Stomach (tissue), 8 donors: ENCODE measurements at regions not wholly inside any gene's neighbourhood (a gene's known extent, or its start where the extent isn't known, plus 50 kb on each side); places are given as distances from the start of the nearest gene placed in this dataset.

Experiments
- DNase-seq, 2 donors: peaks; one replicate each; pipeline versions ENCODE4 v3.0.0 to v3.0.0-alpha.2; 2013 to 2019
- H3K27ac ChIP-seq, 5 donors: fragments of 200-600 bp in 4 of 5; sonication (generic) in 4 of 5; one replicate each; pipeline ENCODE4 v1.5.1; 2013 to 2019; ENCODE audit warnings: mild to moderate bottlenecking in 1 of 5, moderate library complexity in 1 of 5
- H3K27me3 ChIP-seq, 3 donors: fragments of 200-600 bp; sonication (generic); one replicate each; pipeline ENCODE4 v1.5.1; 2017 to 2019; ENCODE audit warnings: mixed run types in 1 of 3
- H3K36me3 ChIP-seq, 4 donors: fragments of 200-600 bp; sonication (generic); 1 replicate in 3 of 4; 2 replicates in 1 of 4; pipeline ENCODE4 v1.5.1; 2016 to 2019
- H3K4me1 ChIP-seq, 4 donors: fragments of 200-600 bp; sonication (generic); one replicate each; pipeline ENCODE4 v1.5.1; 2016 to 2019
- H3K4me3 ChIP-seq, 4 donors: fragments of 200-600 bp; sonication (generic) in 3 of 4; one replicate each; pipeline ENCODE4 v1.5.1; 2016 to 2019; ENCODE audit warnings: mild to moderate bottlenecking in 1 of 4
- H3K9me3 ChIP-seq, 4 donors: fragments of 200-600 bp; sonication (generic); one replicate each; pipeline ENCODE4 v1.5.1; 2016 to 2019
- CTCF ChIP-seq, 7 experiments: fragments of 450-650 bp in 4 of 7; fragments of 200-600 bp in 3 of 7; sonication (generic) in 3 of 7; IDR thresholded peaks; one replicate each; pipeline ENCODE4 v1.5.1; 2016 to 2019; ENCODE audit warnings: antibody characterized with exemption in 7 of 7, control low read depth in 2 of 7, mild to moderate bottlenecking in 1 of 7
- EP300 ChIP-seq: sonication (generic); formaldehyde crosslinking; IDR thresholded peaks from one replicate; pipeline ENCODE4 v1.6.1; 2017; ENCODE audit warnings: antibody characterized with exemption
- POLR2A ChIP-seq, 4 donors: fragments of 450-650 bp; IDR thresholded peaks; one replicate each; pipeline ENCODE4 v1.6.1; 2016; ENCODE audit warnings: antibody characterized with exemption in 4 of 4, control low read depth in 2 of 4, mild to moderate bottlenecking in 1 of 4, moderate library complexity in 1 of 4
- POLR2AphosphoS5 ChIP-seq, 3 donors: sonication (generic); formaldehyde crosslinking; IDR thresholded peaks; one replicate each; pipeline ENCODE4 v1.6.1; 2016; ENCODE audit warnings: antibody characterized with exemption in 3 of 3
- WGBS, 5 donors: extraction: QIAGEN DNeasy Blood & Tissue Kit in 3 of 5; methylation state at CpG; one replicate each; pipeline versions ENCODE4 v1.1.5 to v1.1.7; 2013 to 2018; 5-methylcytosine and 5-hydroxymethylcytosine counted together
- intact Hi-C: fragments of 100-400 bp; cut with DNase I; formaldehyde crosslinking; loops from one replicate; pipeline ENCODE4 v1.15.1; 2023; ENCODE audit warnings: low total_unique reads
- donor health status: healthy with polysubstance abuse.
- donor health status: Bipolar disorder and iron deficiency.
- donor health status: healthy.

DNA sequence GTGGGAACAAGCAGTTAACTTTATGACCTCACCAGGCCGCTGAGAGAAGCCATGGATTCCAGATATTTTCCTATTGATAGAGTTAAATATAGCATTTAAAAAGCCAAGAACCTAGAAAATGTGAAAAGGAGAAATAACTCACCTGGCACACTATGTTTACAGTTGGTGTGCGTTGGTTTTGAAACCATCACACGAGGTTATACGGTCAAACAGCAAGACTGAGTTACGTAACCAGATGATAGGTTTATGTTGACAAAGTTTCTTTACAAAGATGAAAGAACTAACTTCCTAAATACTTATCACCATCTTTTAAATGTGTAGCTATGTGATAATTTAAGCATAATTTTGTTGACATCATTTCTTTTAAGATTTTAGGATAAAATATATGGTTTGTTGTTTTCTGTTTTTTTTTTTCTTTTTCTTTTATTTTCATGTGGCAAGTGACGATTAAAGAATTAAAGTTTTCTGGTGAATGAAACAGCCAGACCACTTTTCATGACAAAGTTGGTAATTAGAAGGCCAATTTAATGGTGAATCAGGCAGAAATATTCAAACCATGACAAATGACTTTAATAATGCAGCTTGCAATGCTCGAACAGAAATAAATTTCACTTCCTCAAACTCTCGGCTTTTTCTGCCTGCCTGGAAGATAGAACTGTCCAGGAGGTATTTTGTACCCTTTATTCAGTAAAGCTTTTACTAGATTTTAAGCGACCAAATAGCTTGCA is 339.1 kb upstream of the OBI1 start:
- H3K27me3 ChIP-seq: no peaks in the 10 kb centered on the region
- no peak for TF ChIP-seq POLR2A (IDR thresholded peaks at IDR 0.05)
- no peak for TF ChIP-seq CTCF (IDR thresholded peaks at IDR 0.05)
- TF ChIP-seq POLR2AphosphoS5 (IDR thresholded peaks at IDR 0.05): no peak
- TF ChIP-seq EP300: no peak
- intact Hi-C loops: no loop called here
- no peaks in the 10 kb centered on the region for H3K36me3 ChIP-seq
- 65 to 74% (median 72%) methylated on average over 9 of the region's 9 CpGs for WGBS, 5 donors
- no peaks in the 10 kb centered on the region for H3K4me1 ChIP-seq
- no peaks in the 10 kb centered on the region for H3K9me3 ChIP-seq
- H3K4me3 ChIP-seq: no peak overlapping the region
- H3K27ac ChIP-seq: no peak overlapping the region
- no peak for DNase-seq

DNA sequence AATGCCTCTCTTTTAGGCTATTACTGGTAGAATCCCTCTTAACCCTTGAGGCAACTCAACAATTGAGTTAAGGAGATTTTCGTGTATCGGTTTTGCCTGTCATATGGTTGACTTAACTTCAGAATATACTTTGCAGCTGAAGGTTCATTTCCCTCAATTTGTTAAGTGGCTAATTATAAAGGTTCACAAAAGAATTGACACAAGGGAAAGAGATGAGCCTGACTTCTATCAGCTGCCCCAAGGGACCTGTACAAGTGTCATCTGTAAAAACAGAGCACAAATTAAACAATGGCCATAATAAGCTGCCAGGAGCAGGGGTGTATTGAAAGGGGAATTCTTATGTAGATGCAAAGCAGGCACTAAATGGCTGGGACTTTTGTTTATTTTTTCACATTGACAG is 334.8 kb upstream of the OBI1 start:
- WGBS, 5 donors: 66 to 78% (median 74%) methylated on average over 2 of the region's 2 CpGs
- no peak for DNase-seq
- Histone ChIP-seq H3K4me1 (no peaks in the 10 kb centered on the region), H3K4me3 (no peak overlapping the region), H3K36me3 (no peaks in the 10 kb centered on the region), H3K9me3 (peaks cover 0 to 7% (median 0%) of the 10 kb centered on the region in 4 donors), H3K27ac (no peak overlapping the region), H3K27me3 (no peaks in the 10 kb centered on the region)
- intact Hi-C loops: no loop called here
- TF ChIP-seq CTCF (IDR thresholded peaks at IDR 0.05): no peak
- no peak for TF ChIP-seq EP300
- no peak for TF ChIP-seq POLR2A (IDR thresholded peaks at IDR 0.05)
- no peak for TF ChIP-seq POLR2AphosphoS5 (IDR thresholded peaks at IDR 0.05)

DNA sequence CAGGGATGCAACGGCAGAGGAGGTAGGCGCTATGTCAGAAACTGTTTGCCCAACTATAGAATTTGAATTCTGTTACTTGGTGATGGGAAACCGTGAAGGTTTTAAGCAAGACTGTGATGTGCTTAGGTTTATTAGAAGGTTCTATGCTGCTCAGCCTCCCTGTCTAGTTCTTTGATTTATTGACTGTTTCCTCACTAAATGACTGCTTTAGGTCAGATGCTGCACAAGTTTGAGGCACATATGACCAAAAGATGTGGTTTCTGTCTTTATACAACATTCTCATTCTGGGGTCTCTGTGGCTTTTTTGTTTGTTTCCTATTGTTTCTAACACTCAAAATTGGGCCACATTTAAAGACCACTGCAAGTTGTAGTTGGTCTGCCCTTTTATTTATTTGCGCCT is 323.0 kb upstream of the OBI1 start:
- H3K36me3 ChIP-seq: no peaks in the 10 kb centered on the region
- H3K4me1 ChIP-seq: no peaks in the 10 kb centered on the region
- 69 to 90% (median 78%) methylated on average over 4 of the region's 4 CpGs for WGBS, 5 donors
- intact Hi-C loops: no loop called here
- no peak overlapping the region for H3K27ac ChIP-seq
- no peak overlapping the region for H3K4me3 ChIP-seq
- TF ChIP-seq EP300 (no peak), POLR2A (IDR thresholded peaks at IDR 0.05) (no peak), POLR2AphosphoS5 (IDR thresholded peaks at IDR 0.05) (no peak), CTCF (IDR thresholded peaks at IDR 0.05) (no peak)
- DNase-seq: no peak
- H3K27me3 ChIP-seq: peaks cover 0 to 9% (median 0%) of the 10 kb centered on the region in 3 donors
- H3K9me3 ChIP-seq: no peaks in the 10 kb centered on the region

GRCh38 chr13:78979349-78979748 is 320.4 kb upstream of the OBI1 start:
- H3K36me3 ChIP-seq: no peaks in the 10 kb centered on the region
- no peak overlapping the region for H3K4me3 ChIP-seq
- intact Hi-C loops: loop anchor here (5.0 kb wide), 1 partner anchor 842 kb away; no protein-coding TSS in a partner anchor
- H3K9me3 ChIP-seq: no peaks in the 10 kb centered on the region
- no peak overlapping the region for H3K27ac ChIP-seq
- DNase-seq: no peak
- H3K4me1 ChIP-seq: no peaks in the 10 kb centered on the region
- WGBS, 5 donors: 81 to 91% (median 86%) methylated on average over 5 of the region's 5 CpGs
- TF ChIP-seq POLR2A (IDR thresholded peaks at IDR 0.05) (no peak), CTCF (IDR thresholded peaks at IDR 0.05) (no peak), EP300 (no peak), POLR2AphosphoS5 (IDR thresholded peaks at IDR 0.05) (no peak)
- peaks cover 0 to 14% (median 0%) of the 10 kb centered on the region in 3 donors for H3K27me3 ChIP-seq
